Tibial artery (tissue), 4 donors: ENCODE measurements at regions not wholly inside any gene's neighbourhood (a gene's known extent, or its start where the extent isn't known, plus 50 kb on each side); places are given as distances from the start of the nearest gene placed in this dataset.

ENCODE experiments used
- DNase-seq, 2 donors: peaks; one replicate each; pipeline ENCODE4 v3.0.0-alpha.2; 2019
- H3K27ac ChIP-seq, 2 donors: fragments of 200-600 bp; sonication (generic) in 1 of 2; 1 replicate in 1 of 2; 2 replicates in 1 of 2; pipeline ENCODE4 v1.5.1; 2018 to 2019; ENCODE audit warnings: mild to moderate bottlenecking in 1 of 2
- H3K27me3 ChIP-seq, 2 donors: fragments of 200-600 bp; sonication (generic) in 1 of 2; one replicate each; pipeline versions ENCODE4 v1.5.1 to v1.6.0; 2016 to 2019
- H3K36me3 ChIP-seq, 3 donors: fragments of 200-600 bp; sonication (generic) in 2 of 3; one replicate each; pipeline ENCODE4 v1.5.1; 2016 to 2019; ENCODE audit warnings: mild to moderate bottlenecking in 2 of 3
- H3K4me1 ChIP-seq, 4 donors: fragments of 200-600 bp; sonication (generic) in 2 of 4; 1 replicate in 3 of 4; 2 replicates in 1 of 4; pipeline ENCODE4 v1.5.1; 2016 to 2019
- H3K4me3 ChIP-seq, 2 donors: fragments of 200-600 bp; sonication (generic) in 1 of 2; 1 replicate in 1 of 2; 2 replicates in 1 of 2; pipeline ENCODE4 v1.5.1; 2018 to 2019; ENCODE audit warnings: mild to moderate bottlenecking in 2 of 2
- H3K9me3 ChIP-seq, 3 donors: fragments of 200-600 bp; sonication (generic) in 1 of 3; one replicate each; pipeline ENCODE4 v1.5.1; 2016 to 2019
- CTCF ChIP-seq, 2 experiments: fragments of 200-600 bp in 1 of 2; fragments of 450-650 bp in 1 of 2; IDR thresholded peaks; one replicate each; pipeline ENCODE4 v1.5.1; 2017 to 2019; ENCODE audit warnings: antibody characterized with exemption in 2 of 2, mild to moderate bottlenecking in 1 of 2, moderate library complexity in 1 of 2
- intact Hi-C: fragments of 100-400 bp; cut with DNase I; formaldehyde crosslinking; loops from one replicate; pipeline ENCODE4 v1.15.0; 2023; ENCODE audit warnings: low total_unique reads

DNA sequence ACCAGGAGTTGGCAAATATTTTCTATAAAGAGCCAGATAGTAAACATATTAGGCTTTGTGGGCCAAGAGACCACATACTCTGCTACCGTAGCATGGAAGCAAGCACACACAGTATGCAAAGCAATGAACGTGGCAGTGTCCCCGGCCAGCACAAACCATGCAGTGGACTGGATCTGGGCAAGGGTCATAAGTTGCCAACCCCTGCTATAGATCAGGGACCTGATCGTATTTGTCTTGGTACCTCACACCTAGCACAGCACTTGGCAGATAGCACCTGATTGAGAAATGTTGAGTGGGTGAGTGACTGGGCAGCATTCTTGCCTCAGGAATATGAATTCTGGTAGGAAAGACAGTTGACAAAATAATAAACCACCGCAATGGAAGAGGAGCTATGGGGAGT is 331.9 kb downstream of the FGFR2 start:
- peaks cover 0 to 10% (median 0%) of the 10 kb centered on the region in 4 donors for H3K4me1 ChIP-seq
- no peak for DNase-seq
- intact Hi-C loops = no loop called here
- H3K9me3 ChIP-seq = no peaks in the 10 kb centered on the region
- H3K36me3 ChIP-seq = no peaks in the 10 kb centered on the region
- no peak overlapping the region for H3K4me3 ChIP-seq
- no peaks in the 10 kb centered on the region for H3K27me3 ChIP-seq
- TF ChIP-seq CTCF (IDR thresholded peaks at IDR 0.05) = no peak
- no peak overlapping the region for H3K27ac ChIP-seq

- H3K27me3 ChIP-seq = no peaks in the 10 kb centered on the region
- H3K9me3 ChIP-seq = no peaks in the 10 kb centered on the region
- H3K27ac ChIP-seq = no peak overlapping the region
- DNase-seq = no peak
- no peaks in the 10 kb centered on the region for H3K36me3 ChIP-seq
- intact Hi-C loops = no loop called here
- TF ChIP-seq CTCF (IDR thresholded peaks at IDR 0.05) = no peak
- H3K4me1 ChIP-seq = peaks cover 0 to 10% (median 0%) of the 10 kb centered on the region in 4 donors
- H3K4me3 ChIP-seq = no peak overlapping the region
These were observed 330.8 kb downstream of the FGFR2 start for GRCh38 chr10:121267236-121268003.

DNA sequence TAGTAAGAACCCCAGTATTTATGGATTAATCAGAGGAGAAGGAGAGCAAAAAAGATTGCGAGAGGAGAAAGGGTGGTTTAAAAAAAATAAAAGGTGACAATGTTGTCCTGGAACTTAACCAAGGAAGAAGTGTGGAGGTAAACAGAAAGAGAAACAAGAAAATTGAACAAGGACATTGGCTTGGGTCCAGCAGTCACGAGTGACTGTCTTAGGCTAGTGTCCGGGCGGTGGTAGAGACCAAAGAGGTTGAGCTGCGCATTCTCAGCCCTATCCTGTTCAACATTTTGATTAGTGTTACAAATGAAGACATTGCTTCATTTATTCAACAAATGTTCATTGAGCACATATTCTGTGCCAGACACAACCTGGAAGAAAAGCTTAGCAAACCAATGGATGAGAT is 329.9 kb downstream of the FGFR2 start:
- Histone ChIP-seq H3K27me3 (no peaks in the 10 kb centered on the region), H3K9me3 (no peaks in the 10 kb centered on the region), H3K4me3 (no peak overlapping the region), H3K36me3 (no peaks in the 10 kb centered on the region), H3K27ac (no peak overlapping the region), H3K4me1 (peaks cover 0 to 10% (median 0%) of the 10 kb centered on the region in 4 donors)
- no peak for DNase-seq
- no peak for TF ChIP-seq CTCF (IDR thresholded peaks at IDR 0.05)
- intact Hi-C loops = no loop called here

DNA sequence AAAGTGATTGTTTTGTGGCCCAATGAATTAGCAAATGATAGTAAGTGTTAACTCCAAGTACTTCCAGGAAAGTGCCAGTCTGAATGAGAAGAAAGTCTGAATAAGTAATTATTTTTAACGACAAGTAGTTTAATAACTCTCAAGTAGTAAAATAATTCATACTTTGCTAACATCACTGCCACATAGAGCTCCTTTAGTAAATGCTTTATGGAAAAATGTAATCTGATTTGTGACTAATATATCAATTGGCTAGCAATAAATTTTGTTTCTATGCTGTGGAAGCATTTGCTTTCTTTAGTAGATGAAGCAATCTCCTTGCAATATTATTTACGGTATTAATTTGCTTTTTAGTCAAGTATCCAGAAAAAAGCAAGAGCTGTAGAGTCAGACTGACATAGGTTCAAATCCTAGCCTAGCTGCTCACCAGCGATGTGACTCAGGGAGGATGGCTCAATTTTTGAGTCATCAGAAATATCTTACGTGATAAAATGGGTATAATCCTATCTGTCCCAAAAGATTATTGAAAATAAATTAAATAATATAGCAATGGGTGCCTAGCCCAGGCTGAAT is 329.3 kb downstream of the FGFR2 start:
- Histone ChIP-seq H3K27ac (no peak overlapping the region), H3K36me3 (no peaks in the 10 kb centered on the region), H3K4me1 (peaks cover 0 to 10% (median 0%) of the 10 kb centered on the region in 4 donors), H3K4me3 (no peak overlapping the region), H3K9me3 (no peaks in the 10 kb centered on the region), H3K27me3 (no peaks in the 10 kb centered on the region)
- intact Hi-C loops = no loop called here
- no peak for DNase-seq
- no peak for TF ChIP-seq CTCF (IDR thresholded peaks at IDR 0.05)

DNA sequence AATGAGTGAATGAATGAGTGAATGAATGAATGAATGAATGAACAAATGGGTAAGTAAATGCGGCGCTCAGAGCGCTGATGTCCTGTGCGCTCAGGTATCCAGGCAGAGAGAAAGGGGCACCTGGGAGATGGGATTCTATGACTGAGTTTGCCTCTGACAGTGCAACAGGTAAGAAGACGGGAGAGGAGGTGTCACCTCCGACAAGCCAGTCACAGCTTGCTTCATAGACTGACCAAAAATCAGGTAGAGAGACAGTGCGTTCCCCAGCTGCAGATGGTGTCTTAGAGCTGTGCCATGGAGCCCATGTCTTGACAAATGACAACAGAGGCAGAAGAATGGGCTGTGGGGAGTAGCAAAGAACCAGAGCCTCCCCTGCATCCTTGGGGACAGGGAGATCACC is 327.3 kb downstream of the FGFR2 start:
- H3K36me3 ChIP-seq = no peaks in the 10 kb centered on the region
- no peak for TF ChIP-seq CTCF (IDR thresholded peaks at IDR 0.05)
- no peak overlapping the region for H3K27ac ChIP-seq
- H3K9me3 ChIP-seq = no peaks in the 10 kb centered on the region
- DNase-seq = no peak
- H3K27me3 ChIP-seq = no peaks in the 10 kb centered on the region
- no peaks in the 10 kb centered on the region for H3K4me1 ChIP-seq
- no peak overlapping the region for H3K4me3 ChIP-seq
- intact Hi-C loops = no loop called here
